SU-DHL-6 (cell line): ENCODE measurements at regions not wholly inside any gene's neighbourhood (a gene's known extent, or its start where the extent isn't known, plus 50 kb on each side); places are given as distances from the start of the nearest gene placed in this dataset.

ENCODE experiments used
- H2AFZ ChIP-seq: fragments of 200-600 bp; sonication (generic); 2 replicates; pipeline ENCODE4 v1.6.1; 2014; ENCODE audit warnings: low read depth, mild to moderate bottlenecking, moderate library complexity, mixed read lengths, antibody characterized with exemption, low read length; ENCODE audit not compliant: severe bottlenecking
- H3F3A ChIP-seq: fragments of 200-600 bp; shearing (Covaris generic); 2 replicates; pipeline ENCODE4 v1.6.0; 2016; ENCODE audit warnings: antibody characterized with exemption, mild to moderate bottlenecking; ENCODE audit not compliant: insufficient read depth
- H3K27ac ChIP-seq: fragments of 200-600 bp; sonication (generic); 2 replicates; pipeline ENCODE4 v1.5.1; 2016; ENCODE audit warnings: low read depth, mild to moderate bottlenecking, low read length, moderate library complexity, mixed read lengths
- H3K27me3 ChIP-seq: fragments of 200-600 bp; sonication (generic), shearing (Covaris generic); 2 replicates; pipeline ENCODE4 v1.6.0; 2014; ENCODE audit warnings: mild to moderate bottlenecking, low read length
- H3K36me3 ChIP-seq: fragments of 200-600 bp; sonication (generic); 2 replicates; pipeline ENCODE4 v1.6.1; 2014; ENCODE audit warnings: mild to moderate bottlenecking, low read length, mixed read lengths
- H3K4me2 ChIP-seq: fragments of 300-600, 200-600 bp; shearing (Covaris generic), sonication (generic); 2 replicates; pipeline ENCODE4 v1.6.0; 2014; ENCODE audit warnings: low read length, low read depth, mild to moderate bottlenecking; ENCODE audit not compliant: poor library complexity, severe bottlenecking
- H3K4me3 ChIP-seq: fragments of 200-600 bp; sonication (generic); 2 replicates; pipeline ENCODE4 v1.5.1; 2014; ENCODE audit warnings: antibody characterized with exemption, low read length, mild to moderate bottlenecking, mixed read lengths; ENCODE audit not compliant: insufficient read depth, poor library complexity, severe bottlenecking
- H3K79me2 ChIP-seq: fragments of 200-600 bp; sonication (generic); 2 replicates; pipeline ENCODE4 v1.6.1; 2014; ENCODE audit warnings: mild to moderate bottlenecking, low read length, moderate library complexity; ENCODE audit not compliant: insufficient read depth
- H3K9ac ChIP-seq: fragments of 200-600 bp; sonication (generic); 2 replicates; pipeline ENCODE4 v1.7.0; 2014; ENCODE audit warnings: mild to moderate bottlenecking, low read length
- H3K9me2 ChIP-seq: fragments of 200-600 bp; sonication (generic); replicated peaks from 2 replicates; pipeline ENCODE4 v1.6.1; 2014; ENCODE audit warnings: low read length; ENCODE audit not compliant: insufficient read depth
- H3K9me3 ChIP-seq: fragments of 200-600 bp; sonication (generic); 2 replicates; pipeline ENCODE4 v1.6.1; 2014; ENCODE audit warnings: low read length, mixed read lengths; ENCODE audit not compliant: insufficient read depth
- H4K20me1 ChIP-seq: fragments of 200-600 bp; sonication (generic); 2 replicates; pipeline ENCODE4 v1.6.1; 2014; ENCODE audit warnings: low read depth, mild to moderate bottlenecking, antibody characterized with exemption, low read length, moderate library complexity, mixed read lengths
- EZH2phosphoT487 ChIP-seq: fragments of 200-600 bp; sonication (generic), shearing (Covaris generic); conservative IDR thresholded peaks from 2 replicates; pipeline ENCODE4 v1.6.1; 2018; ENCODE audit warnings: mild to moderate bottlenecking, antibody characterized with exemption, low read length, moderate library complexity, mixed read lengths
- TF ChIP-seq, protein P1 (sequence below): fragments of 200-600 bp; sonication (generic); IDR thresholded peaks from one replicate; pipeline ENCODE4 v1.5.1; 2017; ENCODE audit warnings: antibody characterized with exemption, mild to moderate bottlenecking, low read length, moderate library complexity; ENCODE audit not compliant: insufficient read depth, poor library complexity, severe bottlenecking

DNA sequence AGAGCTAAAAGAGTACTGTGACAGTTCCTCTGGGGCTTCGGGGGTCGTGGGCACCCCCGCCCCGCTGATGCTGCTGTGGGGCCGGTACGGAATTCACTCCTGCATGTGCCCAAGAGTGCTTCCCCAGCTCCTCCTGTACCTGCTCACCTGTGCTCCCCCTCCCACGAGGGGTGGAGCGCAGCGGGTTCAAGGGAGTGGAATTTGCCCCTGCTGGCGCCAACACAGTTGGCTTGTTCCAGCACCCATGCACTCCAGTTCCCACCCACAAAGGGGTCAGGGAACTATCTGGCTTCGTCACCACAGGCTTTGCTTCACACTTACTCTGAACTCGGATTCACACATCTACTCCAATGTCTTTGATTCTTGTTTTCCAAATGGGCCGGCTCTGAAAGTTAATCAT lies 1086.9 kb upstream of the CDH6 start:
- Histone ChIP-seq H3K27me3 (no peaks in the 10 kb centered on the region), H3K36me3 (no peaks in the 10 kb centered on the region), H3K4me2 (no peak overlapping the region), H4K20me1 (no peaks in the 10 kb centered on the region), H3K79me2 (no peaks in the 10 kb centered on the region), H3K9ac (no peak overlapping the region), H2AFZ (no peak overlapping the region), H3F3A (no peaks in the 10 kb centered on the region), H3K27ac (no peak overlapping the region), H3K9me2 (no peaks in the 10 kb centered on the region), H3K4me3 (no peak overlapping the region), H3K9me3 (no peaks in the 10 kb centered on the region)
- TF ChIP-seq, protein P1, sequence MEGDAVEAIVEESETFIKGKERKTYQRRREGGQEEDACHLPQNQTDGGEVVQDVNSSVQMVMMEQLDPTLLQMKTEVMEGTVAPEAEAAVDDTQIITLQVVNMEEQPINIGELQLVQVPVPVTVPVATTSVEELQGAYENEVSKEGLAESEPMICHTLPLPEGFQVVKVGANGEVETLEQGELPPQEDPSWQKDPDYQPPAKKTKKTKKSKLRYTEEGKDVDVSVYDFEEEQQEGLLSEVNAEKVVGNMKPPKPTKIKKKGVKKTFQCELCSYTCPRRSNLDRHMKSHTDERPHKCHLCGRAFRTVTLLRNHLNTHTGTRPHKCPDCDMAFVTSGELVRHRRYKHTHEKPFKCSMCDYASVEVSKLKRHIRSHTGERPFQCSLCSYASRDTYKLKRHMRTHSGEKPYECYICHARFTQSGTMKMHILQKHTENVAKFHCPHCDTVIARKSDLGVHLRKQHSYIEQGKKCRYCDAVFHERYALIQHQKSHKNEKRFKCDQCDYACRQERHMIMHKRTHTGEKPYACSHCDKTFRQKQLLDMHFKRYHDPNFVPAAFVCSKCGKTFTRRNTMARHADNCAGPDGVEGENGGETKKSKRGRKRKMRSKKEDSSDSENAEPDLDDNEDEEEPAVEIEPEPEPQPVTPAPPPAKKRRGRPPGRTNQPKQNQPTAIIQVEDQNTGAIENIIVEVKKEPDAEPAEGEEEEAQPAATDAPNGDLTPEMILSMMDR, result no peak
- TF ChIP-seq EZH2phosphoT487, result no peak

DNA sequence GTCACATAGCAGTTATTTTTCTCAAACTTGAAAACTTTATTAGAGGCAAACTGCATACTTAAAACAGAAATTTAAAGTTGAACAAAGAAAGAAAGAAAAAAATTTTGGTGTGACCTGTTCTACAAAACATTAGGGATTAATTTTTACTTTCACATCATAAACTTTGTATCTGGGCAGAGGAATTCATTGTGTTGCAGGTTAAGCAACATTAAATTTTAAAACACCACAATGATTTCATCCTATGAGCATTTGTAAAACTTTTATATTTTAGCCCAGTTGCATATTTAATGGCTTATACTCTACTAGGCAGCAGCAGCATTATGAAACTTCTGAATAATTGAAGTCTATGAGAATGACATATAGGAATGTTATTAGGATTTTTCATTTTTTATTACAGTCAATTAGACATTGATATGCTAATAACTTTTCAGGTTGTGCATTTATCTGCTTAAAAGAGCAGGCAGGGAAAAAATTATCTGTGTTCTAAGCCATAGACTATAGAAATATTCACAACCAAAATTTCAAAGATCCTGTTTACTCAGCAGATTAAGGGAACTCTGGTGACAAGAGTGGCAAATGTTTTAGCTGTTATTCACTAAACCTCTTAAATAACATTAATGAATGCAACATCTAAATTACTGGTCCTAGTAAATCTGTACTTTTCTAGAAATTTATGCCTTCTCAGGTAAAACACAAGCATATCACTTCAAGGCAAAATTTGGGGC lies 1088.5 kb upstream of the CDH6 start:
- no peaks in the 10 kb centered on the region for H3F3A ChIP-seq
- no peaks in the 10 kb centered on the region for H3K79me2 ChIP-seq
- H3K9me2 ChIP-seq, result no peaks in the 10 kb centered on the region
- TF ChIP-seq, protein P1, result no peak
- no peak for TF ChIP-seq EZH2phosphoT487
- H2AFZ ChIP-seq, result no peak overlapping the region
- H3K27me3 ChIP-seq, result no peaks in the 10 kb centered on the region
- H3K36me3 ChIP-seq, result no peaks in the 10 kb centered on the region
- H3K9me3 ChIP-seq, result no peaks in the 10 kb centered on the region
- H3K4me3 ChIP-seq, result no peak overlapping the region
- H3K4me2 ChIP-seq, result no peak overlapping the region
- no peak overlapping the region for H3K27ac ChIP-seq
- H4K20me1 ChIP-seq, result no peaks in the 10 kb centered on the region
- H3K9ac ChIP-seq, result no peak overlapping the region

DNA sequence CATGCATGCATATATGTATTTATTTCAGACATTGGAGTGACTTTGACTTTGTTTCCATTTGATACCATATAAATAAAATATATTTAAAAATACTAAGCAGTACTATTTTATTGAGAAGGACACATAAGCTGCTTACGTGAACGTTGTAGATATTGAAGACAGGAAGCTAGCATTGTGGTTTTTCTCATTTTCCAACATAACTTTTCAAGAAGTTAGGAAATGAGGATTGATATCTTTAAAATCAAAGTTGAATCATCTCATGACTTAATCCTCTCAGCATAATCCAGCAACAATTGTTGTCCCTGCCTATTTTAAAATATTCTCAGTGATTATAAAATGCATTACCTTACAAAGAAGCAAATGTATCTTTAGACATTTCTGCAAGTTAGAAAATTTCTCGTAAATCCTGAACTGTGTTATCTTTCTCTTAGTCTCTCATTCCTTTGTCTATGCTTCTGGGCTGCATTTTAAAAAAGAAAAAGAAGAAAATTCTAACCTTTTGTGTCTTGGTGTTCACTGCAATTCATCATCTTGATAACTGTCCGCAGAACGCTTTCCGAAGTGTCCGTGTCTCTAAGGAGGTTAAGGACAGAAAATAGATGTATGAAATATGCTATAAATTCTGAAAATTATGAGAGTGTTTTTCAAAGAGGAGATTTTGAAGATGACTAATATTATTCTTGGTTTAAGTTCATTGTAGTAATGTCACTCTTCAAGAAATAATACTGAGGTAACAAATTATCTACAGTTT lies 1089.9 kb upstream of the CDH6 start:
- Histone ChIP-seq H3K27ac (no peak overlapping the region), H3K79me2 (no peaks in the 10 kb centered on the region), H3K4me2 (no peak overlapping the region), H3K4me3 (no peak overlapping the region), H3F3A (no peaks in the 10 kb centered on the region), H3K27me3 (no peaks in the 10 kb centered on the region), H3K36me3 (no peaks in the 10 kb centered on the region), H2AFZ (no peak overlapping the region), H3K9ac (no peak overlapping the region), H4K20me1 (no peaks in the 10 kb centered on the region), H3K9me3 (no peaks in the 10 kb centered on the region), H3K9me2 (no peaks in the 10 kb centered on the region)
- no peak for TF ChIP-seq EZH2phosphoT487
- TF ChIP-seq, protein P1, result no peak
